GM21737 (cell line): ENCODE measurements at regions not wholly inside any gene's neighbourhood (a gene's known extent, or its start where the extent isn't known, plus 50 kb on each side); places are given as distances from the start of the nearest gene placed in this dataset.

ENCODE experiments used
- ATAC-seq: cut with Tn5 transposase; IDR thresholded peaks from one replicate; pipeline ENCODE4 v1.9.1; 2021; ENCODE audit warnings: mild to moderate bottlenecking, moderate library complexity; ENCODE audit not compliant: unreplicated experiment

DNA sequence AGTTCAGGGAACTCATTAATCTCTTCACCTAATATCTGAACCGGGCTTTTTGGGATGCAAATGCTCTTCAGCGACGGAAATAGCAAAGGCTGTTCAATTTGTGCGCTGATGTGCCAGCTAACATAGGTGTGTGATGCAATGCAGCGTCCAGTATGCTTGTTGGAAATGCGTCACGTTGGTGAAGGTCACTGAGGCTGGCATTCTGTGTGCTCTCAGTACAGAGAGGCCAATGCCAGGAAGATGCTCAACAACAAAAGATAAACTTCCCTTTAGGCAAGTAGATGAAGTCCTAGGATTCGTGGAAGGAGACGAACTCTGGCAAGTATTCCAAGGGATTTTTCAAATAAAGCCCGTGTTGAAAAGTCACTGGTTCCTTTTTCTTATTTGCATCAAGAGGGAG is 649.5 kb upstream of the MKI67 start:
- ATAC-seq, result no peak

DNA sequence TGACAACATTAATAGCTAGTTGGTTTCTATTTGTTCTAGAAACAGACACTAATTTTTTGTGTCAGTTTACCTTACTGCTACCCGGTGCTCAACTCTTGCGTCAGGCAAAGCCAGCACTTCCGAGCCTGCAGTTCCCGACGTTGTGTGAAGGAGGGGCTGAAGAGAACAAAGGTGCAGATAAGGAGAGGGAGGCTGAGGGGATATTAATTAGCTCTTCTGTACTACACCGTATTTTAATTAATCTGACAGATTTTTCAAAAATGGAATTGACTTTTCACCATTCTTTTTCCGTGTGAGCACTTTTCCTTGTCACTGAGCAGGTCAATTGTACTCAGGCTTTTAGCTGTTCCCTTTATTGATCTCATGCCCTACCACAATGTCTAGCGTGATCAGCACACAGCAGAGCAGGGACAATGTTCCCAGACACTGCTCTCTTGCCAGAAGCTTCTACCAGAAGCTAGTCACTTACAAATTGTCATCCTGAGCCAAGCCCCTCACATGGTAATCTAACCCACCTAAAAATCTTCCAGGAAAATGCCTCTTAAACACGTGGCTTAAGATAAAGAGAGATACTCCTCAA is 650.5 kb upstream of the MKI67 start:
- ATAC-seq, result no peak

DNA sequence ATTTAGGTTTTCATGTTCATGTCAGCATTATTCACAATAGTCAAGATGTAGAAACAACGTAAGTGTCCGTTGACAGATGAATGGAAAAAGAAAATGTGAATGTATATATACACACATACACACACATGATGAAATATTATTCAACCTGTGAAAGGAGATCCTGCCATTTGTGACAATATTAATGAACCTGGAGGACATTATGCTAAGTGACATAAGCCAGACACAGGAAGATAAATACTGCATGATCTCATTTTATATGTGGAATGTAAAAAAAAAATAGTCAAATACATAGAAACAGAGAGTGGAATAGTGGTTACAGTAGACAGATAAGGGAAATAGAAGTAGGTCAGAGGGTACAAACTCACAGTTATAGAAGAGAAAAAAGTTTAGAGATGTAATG is 651.1 kb upstream of the MKI67 start:
- no peak for ATAC-seq

DNA sequence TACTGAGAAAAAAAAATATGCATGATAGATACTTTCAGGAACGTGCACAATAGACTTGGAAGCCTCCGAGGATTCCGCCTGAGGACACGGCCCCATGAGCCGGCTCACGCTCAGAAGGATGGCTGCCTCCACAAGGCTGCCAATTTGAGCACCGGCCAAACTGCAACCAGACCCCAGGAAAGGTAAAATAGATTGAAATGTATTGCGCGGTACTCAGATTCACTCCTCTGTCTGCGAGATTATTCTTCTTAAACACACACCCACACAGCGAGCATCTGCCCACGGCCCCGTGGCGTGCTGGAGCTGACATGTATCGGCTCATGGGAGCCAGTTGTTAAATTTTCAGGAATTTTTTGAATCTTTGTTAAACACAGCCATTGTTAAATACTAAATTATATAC is 653.2 kb upstream of the MKI67 start:
- ATAC-seq, result no peak

DNA sequence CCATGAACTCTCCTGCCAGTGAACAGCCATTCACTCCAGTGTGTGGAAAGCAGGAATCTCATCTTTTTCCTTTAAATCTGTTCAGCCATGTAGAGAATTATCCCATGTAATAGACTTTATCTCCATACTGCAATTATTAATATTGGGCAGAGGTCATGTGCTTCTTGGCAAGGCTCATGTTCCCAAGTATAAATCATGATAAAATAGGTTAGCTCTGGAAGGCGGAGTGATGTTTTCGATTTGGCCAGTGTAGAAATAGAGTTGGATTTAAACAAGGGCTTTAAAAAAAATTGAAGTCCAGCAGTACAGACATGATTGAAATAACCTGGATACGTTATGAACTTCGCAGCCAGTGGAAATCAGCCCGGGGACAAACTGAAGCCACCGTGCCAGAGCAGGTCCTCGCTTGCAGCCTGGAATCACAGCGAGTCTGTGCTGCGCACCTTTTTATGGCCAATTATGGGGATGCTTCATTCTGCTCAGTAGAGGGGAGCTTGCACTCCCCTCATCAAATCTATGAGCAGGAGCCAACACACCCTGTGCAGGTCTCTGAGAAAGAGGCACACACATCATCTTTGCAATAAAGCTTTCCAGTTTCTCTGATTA is 654.0 kb upstream of the MKI67 start:
- no peak for ATAC-seq

DNA sequence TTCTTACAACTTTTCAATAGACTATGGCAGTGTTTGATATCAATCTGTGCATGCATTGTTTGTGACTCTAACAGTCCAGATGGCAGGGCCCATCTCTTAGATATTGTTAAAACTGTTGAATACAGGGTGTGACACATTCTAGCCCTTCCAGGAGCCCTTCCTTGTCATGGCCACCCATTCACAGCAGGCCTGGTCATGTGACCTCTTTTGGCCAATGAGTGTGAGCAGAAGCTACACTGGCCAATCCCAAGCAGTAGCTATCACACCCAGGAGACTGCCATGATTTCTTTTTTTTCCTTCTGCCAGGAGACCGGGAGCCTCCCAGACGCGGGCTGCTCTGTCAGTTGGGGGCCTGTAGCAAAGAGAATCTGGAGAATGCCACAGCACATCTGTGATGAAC is 655.4 kb upstream of the MKI67 start:
- no peak for ATAC-seq

DNA sequence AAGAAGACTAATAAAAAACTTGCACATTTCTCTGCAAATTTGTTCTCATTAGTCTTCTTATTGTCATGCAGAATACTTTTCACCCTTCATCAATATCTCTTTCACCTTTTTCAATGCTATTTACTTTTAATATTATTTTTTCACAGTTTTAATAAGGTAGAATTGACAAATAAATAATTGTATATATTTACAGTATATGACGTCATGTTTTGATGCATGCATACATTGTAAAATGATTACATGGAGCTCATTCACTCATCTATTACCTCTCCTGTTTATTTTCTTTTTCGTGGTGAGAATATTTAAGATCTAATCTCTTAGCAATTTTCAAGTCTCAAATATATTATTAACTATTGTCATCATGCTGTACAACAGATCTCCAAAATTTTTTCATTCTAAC is 658.2 kb upstream of the MKI67 start:
- ATAC-seq, result no peak

DNA sequence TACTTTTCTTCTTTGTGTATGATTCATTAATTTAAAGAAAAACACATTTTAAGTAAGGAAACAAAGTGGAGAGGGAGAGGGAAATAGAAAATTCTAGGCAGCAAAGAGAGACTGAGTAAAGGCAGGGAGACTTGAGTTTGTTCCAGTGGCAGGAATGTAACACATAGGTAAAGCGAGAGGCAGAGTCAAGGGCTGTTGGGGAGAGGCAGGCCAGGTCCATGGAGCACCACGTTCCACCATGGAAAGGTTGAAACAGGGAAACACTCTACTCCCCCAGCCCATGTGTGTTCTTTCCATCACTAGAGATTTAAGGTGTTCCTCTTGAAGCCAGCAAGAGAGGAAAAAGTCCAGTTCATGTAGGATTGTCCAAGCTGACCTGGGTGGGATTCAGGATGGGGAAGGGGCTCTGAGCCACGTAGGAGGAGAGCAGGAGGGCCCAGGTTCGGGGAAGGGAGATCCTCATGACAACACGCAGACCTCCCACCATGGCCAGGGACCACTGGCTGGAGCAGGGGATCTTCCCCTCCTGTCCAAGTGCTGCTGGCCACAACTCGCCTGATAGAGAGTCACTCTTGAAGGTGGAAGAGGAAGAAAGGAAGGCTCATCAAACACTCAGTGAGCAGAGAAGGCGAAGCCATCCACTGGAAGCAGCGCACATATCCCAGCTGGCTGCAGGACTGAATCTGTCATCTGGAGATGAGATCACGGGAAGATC is 666.4 kb upstream of the MKI67 start:
- ATAC-seq, result no peak

DNA sequence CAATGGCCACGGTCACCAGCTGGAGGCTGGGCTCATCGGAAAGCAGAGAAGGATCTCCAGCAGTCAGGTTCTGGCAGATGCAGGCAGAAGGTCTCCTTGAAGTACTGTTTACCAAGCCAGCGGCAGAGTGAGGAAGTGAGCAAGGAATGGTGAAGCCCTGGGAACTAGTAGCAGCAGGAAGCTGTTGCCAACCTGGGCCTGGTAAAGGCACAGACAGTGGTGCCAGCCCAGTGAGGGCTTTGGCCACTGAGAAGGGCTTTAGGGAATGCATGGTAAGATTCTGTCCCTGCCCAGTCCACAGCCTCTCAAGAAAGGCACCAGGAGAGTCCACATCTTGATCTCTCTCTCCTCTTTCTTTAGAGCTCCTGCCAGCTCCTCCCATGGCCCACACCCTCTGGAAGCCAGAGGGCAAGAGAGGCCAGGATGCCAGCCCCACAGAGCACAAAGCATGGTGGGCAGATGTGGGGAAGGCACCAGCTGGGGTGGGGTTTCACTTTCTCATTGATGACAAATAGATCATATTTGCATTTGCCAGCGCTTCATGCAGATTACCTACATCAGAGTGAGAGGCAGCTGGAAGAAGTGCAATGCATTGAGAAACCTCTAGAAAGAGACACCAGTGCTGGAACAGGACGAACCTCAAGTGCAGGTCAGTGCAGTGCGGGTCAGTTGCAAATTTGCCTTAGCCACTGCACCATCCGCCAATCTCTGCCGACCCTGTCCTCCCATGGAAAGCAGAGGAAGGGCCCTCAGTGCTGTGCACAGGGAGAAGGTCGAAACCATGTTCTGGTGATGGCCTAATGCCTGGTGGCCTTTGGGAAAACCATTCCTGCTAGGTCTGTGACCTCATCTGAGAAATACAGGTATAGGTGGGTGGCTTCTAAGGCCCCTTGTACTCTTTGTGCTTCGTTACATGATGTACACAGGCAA is 667.8 kb upstream of the MKI67 start:
- ATAC-seq, result no peak

DNA sequence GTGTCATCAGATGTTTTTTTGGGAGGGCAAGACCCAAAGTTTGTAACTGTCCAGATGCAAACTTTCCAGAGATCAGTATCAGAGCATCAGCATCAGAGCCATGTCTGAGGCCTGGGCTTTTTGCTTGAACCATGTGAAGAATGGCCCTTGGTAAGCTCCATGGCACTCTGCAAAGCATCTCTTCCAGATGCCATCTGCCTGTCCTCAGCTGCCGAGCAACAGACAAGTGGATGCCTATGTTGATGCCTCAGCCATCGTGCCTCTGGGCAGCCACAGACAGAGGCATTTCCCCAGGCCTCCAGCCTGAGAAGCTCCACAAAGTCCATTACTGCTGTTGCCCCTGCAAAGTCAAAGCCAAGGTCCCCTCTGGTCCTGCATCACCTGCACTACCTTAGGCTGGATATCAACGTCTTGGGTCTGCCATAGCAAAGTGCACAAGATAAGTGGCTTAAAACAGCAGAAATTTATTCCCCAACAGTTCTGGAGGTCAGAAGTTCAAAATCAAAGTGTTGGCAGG is 670.2 kb upstream of the MKI67 start:
- no peak for ATAC-seq

DNA sequence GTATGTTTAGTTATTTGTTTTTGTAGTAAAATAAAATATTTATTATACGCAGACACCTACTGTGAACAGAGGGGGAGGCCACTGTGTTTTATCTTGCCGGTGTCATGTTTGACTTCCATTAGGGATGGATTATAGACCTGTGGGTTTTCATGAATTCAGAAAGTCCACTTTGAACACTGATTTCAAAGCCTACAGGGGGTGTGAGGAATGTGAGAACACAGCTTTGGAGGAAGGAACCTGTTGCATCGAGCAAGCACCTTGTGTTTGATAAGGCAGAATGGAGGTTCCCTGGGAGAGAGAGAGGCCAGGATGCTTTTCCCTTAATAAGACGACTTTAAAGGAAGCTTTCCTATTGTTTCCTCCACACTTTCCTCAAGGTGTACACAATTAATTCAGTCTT is 665.0 kb upstream of the MGMT start:
- no peak for ATAC-seq

DNA sequence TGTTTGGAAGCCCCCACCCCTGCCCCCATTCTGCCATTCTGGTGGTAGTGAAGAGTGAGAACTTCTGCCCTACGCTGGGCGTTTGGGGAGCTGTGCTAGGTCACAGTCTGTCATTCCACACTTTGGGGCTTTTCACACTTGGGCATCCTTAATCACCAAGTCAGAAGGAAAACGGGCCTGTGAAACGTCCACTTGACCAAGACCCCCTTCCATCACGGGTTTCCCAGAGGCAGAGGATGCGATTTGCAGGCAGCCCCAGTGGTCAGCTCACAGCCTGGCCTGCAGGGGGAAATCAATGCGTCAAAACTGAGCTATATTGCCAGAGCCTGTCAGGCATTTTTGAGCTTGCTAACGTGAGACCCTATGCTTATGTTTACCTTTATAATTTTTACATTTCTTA is 663.3 kb upstream of the MGMT start:
- ATAC-seq, result no peak

DNA sequence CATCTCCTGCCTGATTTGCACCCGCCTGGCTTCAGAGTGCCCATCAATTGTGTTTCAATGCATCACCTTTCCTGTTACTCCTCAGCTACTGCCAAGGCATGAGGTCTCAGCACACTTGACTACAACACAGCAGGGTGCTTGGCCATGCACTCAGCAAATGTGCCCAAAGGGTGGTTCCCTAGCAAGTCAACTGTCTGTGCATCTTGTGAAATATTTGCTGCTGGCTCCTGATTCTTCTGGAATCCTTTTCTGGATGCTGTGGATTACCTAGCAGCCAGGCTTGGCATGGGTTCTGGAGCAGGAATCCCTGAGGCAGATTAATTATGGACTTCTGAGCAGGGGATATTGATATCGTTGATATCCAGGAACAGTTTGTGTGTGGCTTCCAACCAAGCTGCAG is 662.6 kb upstream of the MGMT start:
- no peak for ATAC-seq

DNA sequence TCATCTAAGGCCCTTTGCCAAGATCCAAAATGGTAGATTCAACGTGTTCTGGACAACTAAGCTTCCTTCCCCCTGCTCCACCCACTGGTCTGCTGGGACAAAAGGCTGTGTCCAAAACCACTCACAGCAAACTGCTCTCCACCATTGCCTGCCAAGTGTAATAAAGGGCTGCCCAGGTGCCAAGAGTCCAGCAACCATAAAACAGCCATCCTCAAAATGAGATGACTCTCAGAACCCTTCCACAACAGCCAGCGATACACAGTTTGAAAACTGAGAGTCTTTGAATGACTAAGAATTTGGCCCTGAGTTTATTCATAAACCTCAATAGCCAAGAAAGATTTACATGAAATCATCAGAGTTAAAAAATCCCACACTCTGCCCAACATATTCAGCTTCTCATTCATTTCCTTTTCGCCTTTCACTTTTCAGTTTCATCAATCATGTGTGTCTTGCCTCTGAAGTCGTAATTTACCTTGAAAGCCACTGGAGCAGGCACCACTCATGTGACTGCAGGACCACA is 658.1 kb upstream of the MGMT start:
- no peak for ATAC-seq

DNA sequence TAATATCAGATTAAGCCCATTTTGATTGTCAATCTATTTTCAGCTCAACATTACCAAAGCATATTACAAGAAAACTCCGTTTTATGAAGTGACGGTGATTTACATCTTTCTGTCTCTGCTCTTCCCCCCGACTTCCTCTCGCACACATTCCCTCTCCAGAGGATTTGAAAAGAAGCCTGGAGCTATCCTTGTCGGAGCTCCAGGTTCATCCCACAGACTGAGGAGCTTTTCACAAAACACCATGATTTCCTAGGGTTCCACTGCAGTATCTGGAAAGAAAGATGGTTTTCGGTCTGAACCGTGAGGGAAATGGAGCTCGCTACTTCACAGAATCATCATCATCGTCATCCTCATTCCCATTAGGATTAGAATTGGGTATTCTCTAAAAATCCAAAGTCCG is 655.5 kb upstream of the MGMT start:
- ATAC-seq, result no peak

DNA sequence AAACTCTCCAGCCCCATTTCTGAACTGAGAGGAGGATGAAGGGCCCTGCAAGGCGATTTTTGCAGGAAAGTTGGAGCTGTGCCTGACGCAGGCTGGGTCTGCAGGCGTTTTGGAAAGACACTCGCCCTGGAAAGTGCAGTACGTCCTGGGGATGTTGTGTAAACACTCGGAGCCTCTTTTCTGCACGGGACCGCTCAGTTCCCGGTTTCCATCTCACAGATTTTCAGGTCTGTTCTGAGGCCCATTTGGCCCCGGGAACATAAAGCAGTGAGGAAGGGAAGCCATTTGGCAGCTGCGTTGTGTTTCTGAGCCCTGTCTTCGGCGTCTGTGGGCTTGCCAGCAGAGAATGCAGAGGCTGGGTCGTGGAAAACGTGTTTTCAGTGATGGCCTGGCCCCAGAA is 655.0 kb upstream of the MGMT start:
- no peak for ATAC-seq

DNA sequence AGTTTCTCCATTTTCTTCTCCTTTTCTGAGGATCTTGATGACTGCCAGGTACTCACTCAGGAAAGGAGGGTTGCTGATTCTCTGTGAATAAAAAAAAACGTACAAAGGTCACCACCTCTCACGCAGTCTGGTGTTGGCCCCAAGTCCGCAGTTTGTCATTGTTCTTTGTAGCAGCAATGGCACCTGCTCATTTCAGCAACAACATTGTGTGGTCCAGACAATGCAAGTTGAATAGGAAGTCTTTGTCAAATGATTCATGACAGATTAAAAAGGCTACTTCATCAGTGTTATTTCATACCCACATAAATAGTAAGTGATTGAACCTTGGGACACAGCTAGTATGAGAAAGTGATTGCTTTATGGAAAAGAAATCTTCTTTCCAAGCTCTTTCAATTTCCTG is 653.5 kb upstream of the MGMT start:
- no peak for ATAC-seq

DNA sequence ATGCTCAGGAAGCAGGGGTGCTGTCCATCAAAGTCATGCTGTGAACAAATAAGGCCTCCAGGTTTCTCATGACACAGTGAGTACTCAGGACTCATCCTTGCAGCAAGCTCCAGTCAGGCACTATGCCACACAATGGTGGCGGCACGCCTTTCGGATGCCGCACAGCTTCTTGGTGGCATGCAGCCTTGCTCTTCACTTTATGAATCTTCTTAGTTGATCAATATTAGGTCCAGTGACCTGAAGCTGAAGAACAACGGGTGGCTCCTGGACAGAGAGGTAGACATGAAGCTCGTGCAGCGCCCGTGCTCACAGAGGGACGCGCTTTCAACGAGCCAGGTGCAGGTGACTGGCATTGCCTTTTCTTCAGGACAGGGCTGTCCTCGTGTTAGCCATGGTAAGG is 653.0 kb upstream of the MGMT start:
- no peak for ATAC-seq

DNA sequence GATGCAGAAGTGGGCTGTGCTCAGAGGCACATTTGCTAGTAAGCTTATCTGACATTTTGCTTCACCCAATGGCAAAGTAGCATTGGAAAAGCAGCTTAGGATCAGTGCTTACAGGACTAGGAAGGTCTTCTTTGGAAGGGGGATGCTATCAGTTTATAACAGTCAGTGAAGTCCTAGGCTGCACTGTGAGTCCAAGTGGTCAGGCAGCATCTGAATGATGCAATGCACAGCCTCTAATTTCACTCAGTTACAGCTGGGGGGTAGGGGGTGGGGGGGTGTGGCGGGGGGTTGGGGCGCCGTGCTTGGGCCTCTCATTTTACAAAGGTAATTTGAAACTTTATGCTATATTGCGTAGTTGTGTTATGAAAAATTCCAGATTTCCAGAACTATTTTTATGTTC is 652.3 kb upstream of the MGMT start:
- no peak for ATAC-seq

DNA sequence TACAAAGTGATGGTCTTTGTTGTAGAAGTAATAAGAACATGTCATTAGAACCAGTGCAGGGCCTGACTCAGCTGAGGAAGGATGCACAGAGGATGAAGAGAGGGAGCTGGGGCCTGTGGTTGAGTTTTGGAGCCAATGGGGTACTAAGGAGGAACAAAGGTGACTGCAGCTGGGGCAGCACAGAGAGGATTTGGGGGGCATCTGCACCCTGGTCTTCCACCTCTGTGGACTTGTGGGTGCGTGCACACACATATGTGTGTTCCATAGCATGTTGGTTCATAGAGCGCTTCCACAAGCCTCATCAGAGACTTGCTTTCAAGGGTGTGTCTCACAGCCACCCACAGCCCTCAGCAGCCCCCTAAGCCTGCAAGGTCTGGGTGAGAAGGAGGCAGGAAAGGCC is 650.3 kb upstream of the MGMT start:
- no peak for ATAC-seq

DNA sequence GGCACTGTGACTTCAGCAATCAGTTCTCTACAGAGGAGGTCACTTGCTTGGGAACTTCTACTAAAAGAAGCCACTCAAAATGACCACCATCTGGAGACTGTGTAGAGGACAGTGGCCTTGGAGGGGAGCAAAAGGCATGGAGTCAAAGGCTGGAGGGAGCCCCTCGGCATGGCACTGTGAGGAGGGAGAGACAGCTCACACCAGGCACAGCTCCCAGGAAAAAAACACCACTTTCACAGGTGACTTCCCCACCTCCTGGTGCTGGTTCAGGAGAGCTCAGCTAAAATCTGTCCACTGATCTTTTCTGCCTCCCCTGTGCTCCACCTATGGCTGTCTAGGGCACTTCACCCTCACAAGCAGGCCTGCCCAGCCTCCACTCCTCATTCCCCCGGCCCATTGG is 649.4 kb upstream of the MGMT start:
- no peak for ATAC-seq
